ENCODE measurements at regions not wholly inside any gene's neighbourhood (a gene's known extent, or its start where the extent isn't known, plus 50 kb on each side); places are given as distances from the start of the nearest gene placed in this dataset.

- intact Hi-C loops (cut with DNase I) = no loop called here
- DNase-seq (no peak), ATAC-seq (no peak)
Observed at GRCh38 chr18:55166260-55166598, 207.0 kb upstream of the CCDC68 start.

GRCh38 chr18:55163550-55163949 is 204.3 kb upstream of the CCDC68 start:
- intact Hi-C loops (cut with DNase I) = no loop called here
- no peak for ATAC-seq

GRCh38 chr18:55161916-55162315 is 202.7 kb upstream of the CCDC68 start:
- ATAC-seq = peak in 1 of 2 donors; percentile 34
- intact Hi-C loops (cut with DNase I) = no loop called here
- no peak for DNase-seq

More at GRCh38 chr18:55163550-55163949, 204.3 kb upstream of the CCDC68 start:
- no peak for DNase-seq

- no peak for ATAC-seq
- intact Hi-C loops (cut with DNase I) = no loop called here
Observed at GRCh38 chr18:55159027-55159426, 199.8 kb upstream of the CCDC68 start.

GRCh38 chr18:55158570-55158969 is 199.3 kb upstream of the CCDC68 start:
- ATAC-seq = no peak
- intact Hi-C loops (cut with DNase I) = no loop called here
- no peak for DNase-seq

More at GRCh38 chr18:55159027-55159426, 199.8 kb upstream of the CCDC68 start:
- DNase-seq = no peak

- ATAC-seq (no peak), DNase-seq (no peak)
- intact Hi-C loops (cut with DNase I) = no loop called here
Observed at GRCh38 chr18:55153346-55153745, 194.1 kb upstream of the CCDC68 start.

- intact Hi-C loops (cut with DNase I) = no loop called here
- DNase-seq = no peak
- no peak for ATAC-seq
Observed at GRCh38 chr18:55152801-55153200, 193.5 kb upstream of the CCDC68 start.

GRCh38 chr18:55149994-55150393 is 190.7 kb upstream of the CCDC68 start:
- ATAC-seq (peak; percentile 51 to 76), DNase-seq (no peak)
- intact Hi-C loops (cut with DNase I) = no loop called here

GRCh38 chr18:55147791-55148190 is 188.5 kb upstream of the CCDC68 start:
- DNase-seq (no peak), ATAC-seq (no peak)
- intact Hi-C loops (cut with DNase I) = no loop called here

GRCh38 chr18:55144193-55144930 is 185.1 kb upstream of the CCDC68 start:
- intact Hi-C loops (cut with DNase I) = no loop called here
- DNase-seq (no peak), ATAC-seq (no peak)

- no peak for ATAC-seq
- DNase-seq = no peak
- intact Hi-C loops (cut with DNase I) = no loop called here
Observed at GRCh38 chr18:55142410-55142809, 183.1 kb upstream of the CCDC68 start.

GRCh38 chr18:55141318-55141717 is 182.1 kb upstream of the CCDC68 start:
- no peak for DNase-seq
- intact Hi-C loops (cut with DNase I) = no loop called here
- ATAC-seq = no peak

GRCh38 chr18:55139836-55140235 is 180.6 kb upstream of the CCDC68 start:
- ATAC-seq = no peak
- no peak for DNase-seq
- intact Hi-C loops (cut with DNase I) = no loop called here

- ATAC-seq (no peak), DNase-seq (no peak)
- intact Hi-C loops (cut with DNase I) = no loop called here
Observed at GRCh38 chr18:55139307-55139706, 180.0 kb upstream of the CCDC68 start.

- no peak for DNase-seq
- intact Hi-C loops (cut with DNase I) = no loop called here
- ATAC-seq = no peak
Observed at GRCh38 chr18:55138401-55138800, 179.1 kb upstream of the CCDC68 start.

- no peak for ATAC-seq
- DNase-seq = no peak
- intact Hi-C loops (cut with DNase I) = no loop called here
Observed at GRCh38 chr18:55137602-55138001, 178.3 kb upstream of the CCDC68 start.

GRCh38 chr18:55136864-55137263 is 177.6 kb upstream of the CCDC68 start:
- ATAC-seq = no peak
- no peak for DNase-seq
- intact Hi-C loops (cut with DNase I) = no loop called here

GRCh38 chr18:55136258-55136657 is 177.0 kb upstream of the CCDC68 start:
- DNase-seq = no peak
- no peak for ATAC-seq
- intact Hi-C loops (cut with DNase I) = no loop called here

- intact Hi-C loops (cut with DNase I) = no loop called here
- DNase-seq (no peak), ATAC-seq (no peak)
Observed at GRCh38 chr18:55133378-55133777, 174.1 kb upstream of the CCDC68 start.

- no peak for DNase-seq
- ATAC-seq = no peak
- intact Hi-C loops (cut with DNase I) = no loop called here
Observed at GRCh38 chr18:55128437-55128836, 169.2 kb upstream of the CCDC68 start.

GRCh38 chr18:55124078-55124763 is 165.0 kb upstream of the CCDC68 start:
- ATAC-seq = peak in 1 of 2 donors; percentile 85
- DNase-seq = peak; percentile 23
- intact Hi-C loops (cut with DNase I) = no loop called here

Measured in left cardiac atrium (tissue), 4 donors.